Ovary (tissue), 3 donors: ENCODE measurements at regions not wholly inside any gene's neighbourhood (a gene's known extent, or its start where the extent isn't known, plus 50 kb on each side); places are given as distances from the start of the nearest gene placed in this dataset.

ENCODE experiments used
- CTCF ChIP-seq, 3 donors: fragments of 450-650 bp in 2 of 3; fragments of 200-600 bp in 1 of 3; IDR thresholded peaks; one replicate each; pipeline versions ENCODE4 v1.5.1 to v1.8.0; 2016 to 2022; ENCODE audit warnings: antibody characterized with exemption in 3 of 3, mild to moderate bottlenecking in 1 of 3
- EP300 ChIP-seq: sonication (generic); formaldehyde crosslinking; IDR thresholded peaks from one replicate; pipeline ENCODE4 v1.6.1; 2017; ENCODE audit warnings: antibody characterized with exemption
- POLR2A ChIP-seq: fragments of 450-650 bp; IDR thresholded peaks from one replicate; pipeline ENCODE4 v1.6.1; 2017; ENCODE audit warnings: antibody characterized with exemption, mild to moderate bottlenecking, moderate library complexity
- donor health status: DM: no; HTN: no; CAD: no.

- TF ChIP-seq POLR2A (no peak), CTCF (IDR thresholded peaks at IDR 0.05) (no peak), EP300 (no peak)
Observed at GRCh38 chr2:67633212-67633856, 236.2 kb downstream of the ETAA1 start.
